Trophoblast cell (in vitro differentiated cells and primary cell): ENCODE measurements at regions not wholly inside any gene's neighbourhood (a gene's known extent, or its start where the extent isn't known, plus 50 kb on each side); places are given as distances from the start of the nearest gene placed in this dataset.

ENCODE experiments used
- DNase-seq, 2 donors: peaks; one replicate each; pipeline ENCODE4 v3.0.0-alpha.2; 2016
- H2AFZ ChIP-seq: 2 replicates; pipeline ENCODE4 v1.6.1; 2013; ENCODE audit warnings: low read length, moderate library complexity, mild to moderate bottlenecking; ENCODE audit not compliant: insufficient read depth, poor library complexity
- H2AK5ac ChIP-seq: 2 replicates; pipeline ENCODE4 v1.6.1; 2013; ENCODE audit warnings: mild to moderate bottlenecking, low read length
- H2BK120ac ChIP-seq: 2 replicates; pipeline ENCODE4 v1.6.1; 2013; ENCODE audit warnings: low read length, mild to moderate bottlenecking, moderate library complexity; ENCODE audit not compliant: insufficient read depth, poor library complexity
- H2BK12ac ChIP-seq: 2 replicates; pipeline ENCODE4 v1.6.1; 2013; ENCODE audit warnings: mild to moderate bottlenecking, low read length, moderate library complexity
- H2BK5ac ChIP-seq: 2 replicates; pipeline ENCODE4 v1.6.1; 2013; ENCODE audit warnings: low read length, low read depth, moderate library complexity, mild to moderate bottlenecking; ENCODE audit not compliant: poor library complexity
- H3K14ac ChIP-seq: 2 replicates; pipeline ENCODE4 v1.6.1; 2013; ENCODE audit warnings: mild to moderate bottlenecking, low read length
- H3K18ac ChIP-seq: 2 replicates; pipeline ENCODE4 v1.6.1; 2013; ENCODE audit warnings: mild to moderate bottlenecking, low read length
- H3K23ac ChIP-seq: 2 replicates; pipeline ENCODE4 v1.6.1; 2013; ENCODE audit warnings: low read length
- H3K27ac ChIP-seq: 2 replicates; pipeline ENCODE4 v1.5.1; 2013; ENCODE audit warnings: low read depth, mild to moderate bottlenecking, inconsistent platforms, low read length, moderate library complexity
- H3K27me3 ChIP-seq: 2 replicates; pipeline ENCODE4 v1.6.1; 2013; ENCODE audit warnings: inconsistent platforms, mild to moderate bottlenecking, low read length, moderate library complexity; ENCODE audit not compliant: insufficient read depth
- H3K36me3 ChIP-seq, 2 experiments: 1 replicate in 1 of 2; 2 replicates in 1 of 2; pipeline ENCODE4 v1.6.1; 2013; ENCODE audit warnings: low read length in 2 of 2, mild to moderate bottlenecking in 2 of 2, moderate library complexity in 1 of 2; ENCODE audit not compliant: insufficient read depth in 2 of 2, control insufficient read depth in 1 of 2
- H3K4ac ChIP-seq: 2 replicates; pipeline ENCODE4 v1.6.1; 2013; ENCODE audit warnings: low read depth, mild to moderate bottlenecking, low read length, moderate library complexity
- H3K4me1 ChIP-seq, 2 experiments: 1 replicate in 1 of 2; 2 replicates in 1 of 2; pipeline ENCODE4 v1.6.1; 2013; ENCODE audit warnings: low read length in 2 of 2, mild to moderate bottlenecking in 2 of 2, moderate library complexity in 1 of 2; ENCODE audit not compliant: insufficient read depth in 2 of 2, control insufficient read depth in 1 of 2
- H3K4me2 ChIP-seq: 2 replicates; pipeline ENCODE4 v1.6.1; 2013; ENCODE audit warnings: inconsistent platforms, mild to moderate bottlenecking, low read length, moderate library complexity
- H3K4me3 ChIP-seq: 2 replicates; pipeline ENCODE4 v1.5.1; 2013; ENCODE audit warnings: mild to moderate bottlenecking, low read depth, low read length, inconsistent platforms
- H3K79me1 ChIP-seq: one replicate; pipeline ENCODE4 v1.6.1; 2013; ENCODE audit warnings: low read length
- H3K79me2 ChIP-seq: 2 replicates; pipeline ENCODE4 v1.6.1; 2013; ENCODE audit warnings: low read length, mild to moderate bottlenecking; ENCODE audit not compliant: control insufficient read depth, insufficient read depth, poor library complexity
- H3K9ac ChIP-seq: 2 replicates; pipeline ENCODE4 v1.6.1; 2013; ENCODE audit warnings: mild to moderate bottlenecking, low read length
- H3K9me3 ChIP-seq: 2 replicates; pipeline ENCODE4 v1.6.1; 2013; ENCODE audit warnings: low read depth, mild to moderate bottlenecking, control low read depth, inconsistent platforms, low read length; ENCODE audit not compliant: insufficient read depth
- H4K12ac ChIP-seq: 2 replicates; pipeline ENCODE4 v1.6.1; 2013; ENCODE audit warnings: low read depth, mild to moderate bottlenecking, low read length, moderate library complexity
- H4K8ac ChIP-seq: 2 replicates; pipeline ENCODE4 v1.6.1; 2013; ENCODE audit warnings: low read depth, mild to moderate bottlenecking, low read length, moderate library complexity
- H4K91ac ChIP-seq: one replicate; pipeline ENCODE4 v1.6.1; 2013; ENCODE audit warnings: low read depth, mild to moderate bottlenecking, low read length, moderate library complexity
- WGBS: extraction: QIAGEN DNeasy Blood & Tissue Kit; methylation state at CpG from one replicate; pipeline ENCODE4 v1.1.7; 2013; ENCODE audit warnings: missing lambda C conversion rate; ENCODE audit not compliant: insufficient read length, insufficient coverage; ENCODE audit errors: extremely low coverage; 5-methylcytosine and 5-hydroxymethylcytosine counted together

DNA sequence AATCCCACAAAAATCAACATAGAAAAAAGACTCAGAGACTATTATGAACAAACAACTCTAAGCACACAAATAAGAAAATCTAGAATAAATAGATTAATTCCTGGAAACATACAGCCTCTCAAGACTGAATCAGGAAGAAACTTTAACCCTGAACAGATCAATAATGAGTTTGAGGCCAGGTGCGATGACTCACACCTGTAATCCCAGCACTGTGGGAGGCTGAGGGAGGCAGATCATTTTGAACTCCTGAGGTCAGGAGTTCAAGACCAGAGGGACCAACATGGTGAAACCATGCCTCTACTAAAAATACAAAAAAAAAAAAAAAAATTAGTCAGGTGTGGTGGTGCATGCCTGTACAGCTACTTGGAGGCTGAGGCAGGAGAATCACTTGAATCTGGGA is 499.5 kb upstream of the LUZP2 start:
- H2BK12ac ChIP-seq, result no peak overlapping the region
- WGBS, result no CpG with 5 or more reads among the region's 1 CpG
- no peak overlapping the region for H2BK5ac ChIP-seq
- no peak overlapping the region for H4K91ac ChIP-seq
- no peak overlapping the region for H4K12ac ChIP-seq
- H3K36me3 ChIP-seq, result no peaks in the 10 kb centered on the region
- no peaks in the 10 kb centered on the region for H3K27me3 ChIP-seq
- H3K79me1 ChIP-seq, result no peaks in the 10 kb centered on the region
- no peaks in the 10 kb centered on the region for H3K79me2 ChIP-seq
- H3K18ac ChIP-seq, result no peak overlapping the region
- H4K8ac ChIP-seq, result no peak overlapping the region
- DNase-seq, result no peak
- no peak overlapping the region for H3K23ac ChIP-seq
- H2AK5ac ChIP-seq, result no peak overlapping the region
- no peak overlapping the region for H3K14ac ChIP-seq
- no peak overlapping the region for H3K27ac ChIP-seq
- no peak overlapping the region for H3K4me3 ChIP-seq
- no peak overlapping the region for H3K4me2 ChIP-seq
- no peak overlapping the region for H2AFZ ChIP-seq
- no peak overlapping the region for H3K4ac ChIP-seq
- no peak overlapping the region for H2BK120ac ChIP-seq
- H3K9me3 ChIP-seq, result no peaks in the 10 kb centered on the region
- H3K9ac ChIP-seq, result no peak overlapping the region
- H3K4me1 ChIP-seq, result peaks cover 0 to 4% of the 10 kb centered on the region in 2 experiments

DNA sequence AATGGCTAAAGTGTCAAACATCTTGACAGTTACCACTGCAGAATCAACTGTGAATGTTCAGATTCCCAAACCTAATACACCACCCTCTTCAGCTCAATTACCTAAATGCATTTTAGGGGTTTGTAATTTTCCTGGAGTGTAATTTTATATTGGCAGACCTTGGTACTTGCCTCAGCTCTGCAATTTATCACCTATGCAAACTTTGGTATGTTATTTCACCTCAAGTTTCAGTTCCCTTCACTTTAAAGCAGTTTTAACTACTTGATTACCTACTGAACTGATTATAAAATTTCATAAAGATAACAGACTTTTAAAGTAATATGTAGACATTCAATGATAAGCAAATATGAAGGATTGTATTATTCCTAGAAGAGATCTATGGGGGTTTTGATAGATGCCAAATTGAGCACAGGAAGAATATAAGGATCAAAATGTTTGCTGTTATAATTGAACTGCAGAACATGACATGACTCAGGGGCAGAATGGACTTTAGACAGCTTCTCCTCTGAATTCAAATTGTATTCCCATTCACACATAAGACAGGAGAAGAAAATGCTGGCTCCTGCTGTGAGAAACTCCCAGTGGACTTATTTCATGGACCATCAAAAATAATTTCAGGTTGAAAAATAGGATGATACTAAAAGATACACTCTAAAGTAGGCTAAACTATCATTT is 491.5 kb upstream of the LUZP2 start:
- Histone ChIP-seq H2BK5ac (no peak overlapping the region), H3K9ac (no peak overlapping the region), H2BK12ac (no peak overlapping the region), H3K9me3 (no peaks in the 10 kb centered on the region), H3K27me3 (no peaks in the 10 kb centered on the region), H2BK120ac (no peak overlapping the region), H3K36me3 (no peaks in the 10 kb centered on the region), H2AFZ (no peak overlapping the region), H3K4ac (no peak overlapping the region), H3K14ac (no peak overlapping the region), H3K4me2 (no peak overlapping the region), H4K12ac (no peak overlapping the region), H3K23ac (no peak overlapping the region), H4K91ac (no peak overlapping the region), H4K8ac (no peak overlapping the region), H3K4me1 (no peaks in the 10 kb centered on the region), H2AK5ac (no peak overlapping the region), H3K79me2 (no peaks in the 10 kb centered on the region), H3K79me1 (no peaks in the 10 kb centered on the region), H3K4me3 (no peak overlapping the region), H3K18ac (no peak overlapping the region), H3K27ac (no peak overlapping the region)
- DNase-seq, result no peak

DNA sequence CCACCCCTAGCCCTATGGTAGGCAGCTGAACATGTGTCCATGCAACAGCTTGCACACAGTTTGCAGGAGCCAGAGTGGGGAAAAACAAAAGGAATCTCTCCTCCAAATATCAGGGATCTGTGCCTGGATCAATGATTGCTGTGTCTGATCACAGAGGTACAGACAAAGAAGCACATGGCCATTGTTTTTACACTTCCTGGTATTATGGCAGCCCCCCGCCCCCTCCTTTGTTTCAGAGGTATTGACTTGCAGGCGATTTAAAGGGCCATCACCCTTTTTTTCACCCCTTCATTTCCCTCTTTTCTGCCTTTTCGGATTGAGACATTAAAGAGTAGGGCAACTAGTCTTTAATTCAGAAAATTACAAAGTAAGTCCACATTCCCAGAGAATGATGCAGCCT is 453.0 kb upstream of the LUZP2 start:
- no peak overlapping the region for H2BK12ac ChIP-seq

DNA sequence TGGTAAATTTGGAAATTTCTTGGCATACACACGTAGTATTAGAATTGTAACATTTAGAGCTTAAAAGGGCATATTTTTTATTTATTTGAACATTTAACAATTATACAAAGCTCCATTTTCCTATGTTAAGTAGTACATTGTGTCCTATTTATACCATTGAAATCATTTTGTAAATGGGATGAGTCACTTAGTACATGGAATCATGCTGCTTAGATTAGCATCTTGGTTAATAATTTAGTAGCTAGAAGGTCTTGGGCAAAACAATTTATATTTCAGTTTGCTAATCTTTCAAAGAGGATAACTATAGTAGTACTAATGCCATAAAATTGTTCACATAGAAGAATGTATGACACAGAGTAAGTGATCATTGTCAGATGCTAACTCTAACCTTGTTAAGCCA is 450.1 kb upstream of the LUZP2 start:
- Histone ChIP-seq H3K4me1 (no peaks in the 10 kb centered on the region), H2AFZ (no peak overlapping the region), H3K4me3 (no peak overlapping the region), H3K4me2 (no peak overlapping the region), H3K14ac (no peak overlapping the region), H3K36me3 (no peaks in the 10 kb centered on the region), H3K23ac (no peak overlapping the region), H4K12ac (no peak overlapping the region), H3K27ac (no peak overlapping the region), H3K9me3 (peaks cover 3% of the 10 kb centered on the region), H2BK5ac (no peak overlapping the region), H4K91ac (no peak overlapping the region), H4K8ac (no peak overlapping the region), H3K4ac (no peak overlapping the region), H3K18ac (no peak overlapping the region), H3K27me3 (no peaks in the 10 kb centered on the region), H2AK5ac (no peak overlapping the region), H3K9ac (no peak overlapping the region), H3K79me1 (no peaks in the 10 kb centered on the region), H3K79me2 (no peaks in the 10 kb centered on the region), H2BK120ac (no peak overlapping the region), H2BK12ac (no peak overlapping the region)
- WGBS, result no CpG with 5 or more reads among the region's 1 CpG
- no peak for DNase-seq

More for the DNA sequence above, 453.0 kb upstream of the LUZP2 start:
- Histone ChIP-seq H3K4me1 (no peaks in the 10 kb centered on the region), H4K12ac (no peak overlapping the region), H2BK120ac (no peak overlapping the region), H3K23ac (no peak overlapping the region), H3K9ac (no peak overlapping the region), H3K27ac (no peak overlapping the region), H3K79me2 (no peaks in the 10 kb centered on the region), H3K14ac (no peak overlapping the region), H3K27me3 (no peaks in the 10 kb centered on the region), H4K91ac (no peak overlapping the region), H4K8ac (no peak overlapping the region), H2BK5ac (no peak overlapping the region), H3K4me2 (no peak overlapping the region), H3K18ac (no peak overlapping the region), H2AFZ (no peak overlapping the region), H3K4ac (no peak overlapping the region), H2AK5ac (no peak overlapping the region), H3K4me3 (no peak overlapping the region), H3K36me3 (no peaks in the 10 kb centered on the region), H3K9me3 (peaks cover 3% of the 10 kb centered on the region), H3K79me1 (no peaks in the 10 kb centered on the region)
- no CpG with 5 or more reads among the region's 3 CpGs for WGBS
- DNase-seq, result no peak
